Astrocyte of the hippocampus (primary cell): ENCODE measurements at regions not wholly inside any gene's neighbourhood (a gene's known extent, or its start where the extent isn't known, plus 50 kb on each side); places are given as distances from the start of the nearest gene placed in this dataset.
"Not testable (repeated sequence)": the region's sequence is repeated elsewhere in the genome, so short reads cannot be mapped to it uniquely, and the experiment has no call there.

ENCODE experiments used
- DNase-seq: peaks from one replicate; pipeline ENCODE4 v3.0.0; 2011; ENCODE audit warnings: low read depth, low spot score

- DNase-seq: no peak
Measured at GRCh38 chr3:177452831-177453450, 255.7 kb upstream of the TBL1XR1 start.

- DNase-seq: no peak
Measured at GRCh38 chr3:177453451-177453844, 256.2 kb upstream of the TBL1XR1 start.

- not testable (repeated sequence) for DNase-seq
Measured at GRCh38 chr3:177457204-177457603, 259.9 kb upstream of the TBL1XR1 start.

GRCh38 chr3:177459401-177459800 is 262.1 kb upstream of the TBL1XR1 start:
- peak; percentile 65 for DNase-seq

- no peak for DNase-seq
Measured at GRCh38 chr3:177460047-177460446, 262.8 kb upstream of the TBL1XR1 start.

GRCh38 chr3:177461765-177462164 is 264.5 kb upstream of the TBL1XR1 start:
- no peak for DNase-seq

- DNase-seq: not testable (repeated sequence)
Measured at GRCh38 chr3:177463341-177463740, 266.1 kb upstream of the TBL1XR1 start.

- peak; percentile 79 for DNase-seq
Measured at GRCh38 chr3:177463863-177464262, 266.6 kb upstream of the TBL1XR1 start.

GRCh38 chr3:177464392-177465256 is 267.3 kb upstream of the TBL1XR1 start:
- no peak for DNase-seq

- DNase-seq: no peak
Measured at GRCh38 chr3:177465257-177465642, 268.0 kb upstream of the TBL1XR1 start.

GRCh38 chr3:177466074-177466473 is 268.8 kb upstream of the TBL1XR1 start:
- DNase-seq: no peak

- DNase-seq: not testable (repeated sequence)
Measured at GRCh38 chr3:177466622-177467021, 269.3 kb upstream of the TBL1XR1 start.

- no peak for DNase-seq
Measured at GRCh38 chr3:177467247-177467985, 270.1 kb upstream of the TBL1XR1 start.

GRCh38 chr3:177468331-177468730 is 271.0 kb upstream of the TBL1XR1 start:
- DNase-seq: peak; percentile 99

GRCh38 chr3:177468816-177469215 is 271.5 kb upstream of the TBL1XR1 start:
- DNase-seq: peak; percentile 76

- DNase-seq: no peak
Measured at GRCh38 chr3:177469216-177469615, 271.9 kb upstream of the TBL1XR1 start.

GRCh38 chr3:177470197-177470941 is 273.1 kb upstream of the TBL1XR1 start:
- no peak for DNase-seq

- no peak for DNase-seq
Measured at GRCh38 chr3:177471733-177472480, 274.6 kb upstream of the TBL1XR1 start.

- DNase-seq: no peak
Measured at GRCh38 chr3:177473184-177473583, 275.9 kb upstream of the TBL1XR1 start.

- no peak for DNase-seq
Measured at GRCh38 chr3:177473903-177474302, 276.6 kb upstream of the TBL1XR1 start.
